SK-N-MC (cell line): ENCODE measurements at regions not wholly inside any gene's neighbourhood (a gene's known extent, or its start where the extent isn't known, plus 50 kb on each side); places are given as distances from the start of the nearest gene placed in this dataset.

Experiments used
- EZH2 ChIP-seq: fragments of 200-600 bp; sonication (generic); IDR thresholded peaks from one replicate; pipeline ENCODE4 v1.6.1; 2017; ENCODE audit warnings: antibody characterized with exemption
- FOXP2 ChIP-seq: optimal IDR thresholded peaks from 2 replicates; pipeline ENCODE3; 2011; ENCODE audit warnings: mild to moderate bottlenecking, moderate library complexity; ENCODE audit not compliant: insufficient read depth; ENCODE audit errors: extremely low read length, control extremely low read depth

DNA sequence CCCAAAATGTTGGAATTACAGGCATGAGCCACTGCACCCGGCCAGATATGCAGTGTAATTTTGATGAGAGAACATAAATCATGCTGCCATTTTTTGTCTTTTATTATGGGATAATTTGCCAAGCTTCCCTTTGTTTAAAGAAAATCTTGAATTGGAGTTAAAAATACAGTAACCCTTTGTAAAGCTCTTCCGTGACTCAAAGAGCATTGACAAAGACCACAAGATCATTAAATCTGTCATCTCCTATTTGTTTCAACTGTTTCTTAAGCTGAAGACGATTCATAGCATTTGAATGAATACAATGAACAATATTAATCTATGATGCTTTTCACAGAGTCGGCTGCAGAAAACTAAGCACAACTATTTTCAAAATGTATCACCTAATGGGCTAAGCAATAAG lies 132.6 kb downstream of the ANAPC4 start:
- TF ChIP-seq FOXP2, result no peak
- TF ChIP-seq EZH2, result no peak
